ENCODE measurements at regions not wholly inside any gene's neighbourhood (a gene's known extent, or its start where the extent isn't known, plus 50 kb on each side); places are given as distances from the start of the nearest gene placed in this dataset.

DNA sequence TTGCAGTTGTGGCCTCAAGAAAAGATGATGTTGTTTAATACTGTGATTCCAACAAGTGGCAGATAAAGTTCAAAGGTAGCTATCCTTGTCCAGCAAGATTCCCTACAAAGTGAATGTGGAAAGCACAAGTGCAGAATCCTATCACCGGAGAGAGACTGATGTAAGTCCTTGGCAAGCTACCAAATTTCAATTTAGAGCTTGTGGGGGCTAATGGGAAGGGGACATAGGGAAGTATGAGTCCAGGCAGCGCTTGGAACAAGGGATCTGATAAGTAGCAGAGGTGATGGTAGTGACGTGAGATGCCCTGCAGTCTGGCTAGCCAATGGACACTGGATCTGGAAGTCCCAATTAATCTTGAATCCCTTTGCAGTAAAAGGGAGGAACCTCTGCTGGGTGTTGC is 165.2 kb upstream of the DTNA start:
- no peak for TF ChIP-seq TAF1 (IDR thresholded peaks at IDR 0.05; ENCODE audit: borderline replicate concordance, low read depth, low read length)
- TF ChIP-seq POLR2AphosphoS5 (IDR thresholded peaks at IDR 0.05; ENCODE audit: low read depth, low read length) = no peak

Measured in GM12892 (cell line).